ENCODE measurements at regions not wholly inside any gene's neighbourhood (a gene's known extent, or its start where the extent isn't known, plus 50 kb on each side); places are given as distances from the start of the nearest gene placed in this dataset.
A peak's percentile ranks its signal among the peaks of the same experiment; 100 is the strongest.

GRCh38 chr1:229131243-229132105 lies 139.4 kb upstream of the RAB4A start (continued):
- TF ChIP-seq TEAD3 (CRISPR knock-in tag; optimal IDR thresholded peaks at IDR 0.05; ENCODE audit: borderline replicate concordance) (peak; percentile 66), ARID4A (CRISPR knock-in tag; IDR thresholded peaks at IDR 0.05; ENCODE audit: borderline replicate concordance) (no peak; the same call in 1 of the 2 replicates), ATF7 (IDR thresholded peaks at IDR 0.05) (peak; percentile 40; the same call in 1 of the 2 replicates), ATF7 (CRISPR knock-in tag; IDR thresholded peaks at IDR 0.05) (no peak; the same call in 1 of the 2 replicates), KLF11 (CRISPR knock-in tag; IDR thresholded peaks at IDR 0.05) (0 out of 2 replicates have a peak, but pooled peaks have one; percentile 43), GFI1 (CRISPR knock-in tag; IDR thresholded peaks at IDR 0.05; ENCODE audit: borderline replicate concordance) (peak; percentile 87), CREB1 (IDR thresholded peaks at IDR 0.05) (no peak), CREB1 (CRISPR knock-in tag; IDR thresholded peaks at IDR 0.05) (peak; percentile 83), ZBTB1 (CRISPR knock-in tag; IDR thresholded peaks at IDR 0.05; ENCODE audit: borderline replicate concordance) (no peak), THRA (CRISPR knock-in tag; IDR thresholded peaks at IDR 0.05; ENCODE audit: borderline replicate concordance) (peak; percentile 53), ZNF773 (CRISPR knock-in tag; IDR thresholded peaks at IDR 0.05; ENCODE audit: borderline replicate concordance) (no peak), TMF1 (CRISPR knock-in tag; IDR thresholded peaks at IDR 0.05; ENCODE audit: low read depth) (no peak), THAP11 (CRISPR knock-in tag; IDR thresholded peaks at IDR 0.05) (peak; percentile 68), HNRNPUL1 (IDR thresholded peaks at IDR 0.05; ENCODE audit: low read depth, low read length) (no peak), GMEB1 (CRISPR knock-in tag; IDR thresholded peaks at IDR 0.05; ENCODE audit: borderline replicate concordance) (peak; percentile 41; the same call in 1 of the 2 replicates), ZNF564 (CRISPR knock-in tag; IDR thresholded peaks at IDR 0.05) (0 out of 2 replicates have a peak, but pooled peaks have one; percentile 58), CEBPG (CRISPR knock-in tag; IDR thresholded peaks at IDR 0.05) (peak; percentile 95), TP53 (CRISPR knock-in tag; conservative IDR thresholded peaks at IDR 0.05) (0 out of 2 replicates have a peak, but pooled peaks have one; percentile 57), NCOA2 (CRISPR knock-in tag; IDR thresholded peaks at IDR 0.05) (peak; percentile 96), ATF2 (CRISPR knock-in tag; IDR thresholded peaks at IDR 0.05) (peak; percentile 91; the same call in 1 of the 2 replicates), ZNF766 (CRISPR knock-in tag; IDR thresholded peaks at IDR 0.05; ENCODE audit: borderline replicate concordance) (peak; percentile 65; the same call in 1 of the 2 replicates), U2AF1 (optimal IDR thresholded peaks at IDR 0.05; ENCODE audit: low read depth, low read length) (no peak)

Data from HepG2 (cell line).